Neutrophil (primary cell): ENCODE measurements at regions not wholly inside any gene's neighbourhood (a gene's known extent, or its start where the extent isn't known, plus 50 kb on each side); places are given as distances from the start of the nearest gene placed in this dataset.

Experiments
- H3K27ac ChIP-seq: fragments of 200-600 bp; sonication (generic); 2 replicates; pipeline ENCODE4 v1.5.1; 2016; ENCODE audit warnings: mild to moderate bottlenecking, moderate library complexity
- H3K27me3 ChIP-seq: fragments of 200-600 bp; sonication (generic); 2 replicates; pipeline ENCODE4 v1.6.0; 2016; ENCODE audit warnings: mild to moderate bottlenecking
- H3K36me3 ChIP-seq: fragments of 200-600 bp; sonication (generic); 2 replicates; pipeline ENCODE4 v1.5.1; 2017
- H3K4me1 ChIP-seq, 2 experiments: fragments of 200-600 bp in 1 of 2; sonication (generic) in 1 of 2; 1 replicate in 1 of 2; 2 replicates in 1 of 2; pipeline versions ENCODE4 v1.5.1 to v1.6.1; 2013 to 2016; ENCODE audit warnings: low read depth in 1 of 2, low read length in 1 of 2, mild to moderate bottlenecking in 1 of 2, moderate library complexity in 1 of 2; ENCODE audit not compliant: control insufficient read depth in 1 of 2, insufficient read depth in 1 of 2
- H3K4me3 ChIP-seq, 2 experiments: fragments of 200-600 bp in 1 of 2; sonication (generic) in 1 of 2; 1 replicate in 1 of 2; 2 replicates in 1 of 2; pipeline ENCODE4 v1.5.1; 2013 to 2016; ENCODE audit warnings: low read depth in 1 of 2, low read length in 1 of 2, mild to moderate bottlenecking in 1 of 2, moderate library complexity in 1 of 2
- H3K9me3 ChIP-seq: fragments of 200-600 bp; sonication (generic); 2 replicates; pipeline ENCODE4 v1.5.1; 2016
- CTCF ChIP-seq: fragments of 200-600 bp; sonication (generic); IDR thresholded peaks from 2 replicates; pipeline ENCODE4 v1.5.1; 2016; ENCODE audit warnings: antibody characterized with exemption

DNA sequence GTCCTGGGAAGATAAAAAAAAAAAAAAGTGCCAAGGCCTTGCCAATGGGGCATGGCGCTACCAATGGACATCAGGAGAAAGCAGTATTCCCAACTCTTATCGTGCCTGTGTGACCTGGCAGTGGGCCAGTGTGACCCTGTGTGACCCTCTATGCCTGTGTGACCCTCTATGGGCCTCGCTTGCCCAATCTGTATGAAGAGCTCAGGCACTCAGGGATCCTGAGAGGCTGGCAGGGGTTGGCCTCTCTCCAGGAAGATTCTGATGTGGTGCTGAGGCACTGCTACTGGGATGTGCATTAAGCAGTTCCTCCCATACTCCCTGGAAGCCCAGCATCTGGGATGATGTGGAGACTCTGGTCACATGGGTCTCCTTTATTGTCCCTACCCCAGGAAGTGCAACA is 179.2 kb downstream of the MACROH2A1 start:
- Histone ChIP-seq H3K27ac (no peak overlapping the region), H3K36me3 (no peaks in the 10 kb centered on the region), H3K27me3 (no peaks in the 10 kb centered on the region), H3K9me3 (no peaks in the 10 kb centered on the region), H3K4me1 (peaks cover 17 to 19% of the 10 kb centered on the region in 2 experiments), H3K4me3 (no peak overlapping the region)
- TF ChIP-seq CTCF = no peak

DNA sequence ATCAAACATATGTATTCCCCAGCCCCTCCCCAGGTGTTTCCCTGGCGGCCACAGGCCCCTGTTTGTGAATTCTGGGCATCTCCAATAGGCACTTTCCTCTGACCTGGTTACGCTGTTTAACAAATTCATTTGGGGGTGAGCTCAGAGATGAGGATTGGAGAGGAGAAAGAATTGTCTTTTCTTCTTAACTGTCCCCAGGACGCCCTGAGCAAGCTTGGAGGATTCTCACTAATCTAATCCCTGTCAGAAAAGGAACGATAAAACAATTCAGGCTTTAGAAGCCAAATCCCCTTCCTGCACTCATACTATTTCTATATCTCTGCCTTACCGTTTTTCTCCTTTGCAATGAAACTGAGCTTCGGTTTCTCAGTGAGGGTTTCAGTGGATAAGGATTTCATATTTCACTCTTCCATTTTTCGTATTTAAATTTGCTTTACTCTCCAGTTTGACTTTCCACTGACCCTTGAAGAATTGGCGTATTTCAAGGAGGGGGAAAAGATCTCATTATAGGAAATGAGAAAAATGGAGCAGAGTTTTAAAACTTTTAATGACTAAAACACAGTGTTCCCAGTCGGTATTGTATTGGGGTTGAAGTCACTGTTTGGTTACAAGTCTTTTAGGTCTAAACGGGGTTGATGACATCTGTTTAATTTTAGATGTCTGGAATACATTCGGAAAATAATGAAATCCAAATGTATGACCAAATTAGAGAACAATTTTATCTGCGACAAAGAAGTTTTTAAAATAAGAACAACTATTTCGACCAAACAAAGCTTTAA is 180.1 kb downstream of the MACROH2A1 start:
- Histone ChIP-seq H3K9me3 (no peaks in the 10 kb centered on the region), H3K36me3 (no peaks in the 10 kb centered on the region), H3K27ac (no peak overlapping the region), H3K4me1 (peaks cover 17 to 18% of the 10 kb centered on the region in 2 experiments), H3K4me3 (no peak overlapping the region), H3K27me3 (peaks cover 4% of the 10 kb centered on the region)
- no peak for TF ChIP-seq CTCF

- no peak for TF ChIP-seq CTCF
- Histone ChIP-seq H3K9me3 (no peaks in the 10 kb centered on the region), H3K4me3 (no peak overlapping the region), H3K36me3 (no peaks in the 10 kb centered on the region), H3K4me1 (peaks cover 15 to 16% of the 10 kb centered on the region in 2 experiments), H3K27ac (no peak overlapping the region), H3K27me3 (peaks cover 8% of the 10 kb centered on the region)
Measured at GRCh38 chr5:135218486-135218755, 180.6 kb downstream of the MACROH2A1 start.

- peaks cover 8% of the 10 kb centered on the region for H3K27me3 ChIP-seq
- peaks cover 15 to 16% of the 10 kb centered on the region in 2 experiments for H3K4me1 ChIP-seq
- H3K9me3 ChIP-seq = no peaks in the 10 kb centered on the region
- H3K4me3 ChIP-seq = no peak overlapping the region
- no peaks in the 10 kb centered on the region for H3K36me3 ChIP-seq
- no peak for TF ChIP-seq CTCF
- no peak overlapping the region for H3K27ac ChIP-seq
Measured at GRCh38 chr5:135217669-135218485, 181.2 kb downstream of the MACROH2A1 start.

- Histone ChIP-seq H3K4me3 (no peak overlapping the region), H3K27me3 (peaks cover 17% of the 10 kb centered on the region), H3K36me3 (no peaks in the 10 kb centered on the region), H3K4me1 (peaks cover 15 to 16% of the 10 kb centered on the region in 2 experiments), H3K9me3 (no peaks in the 10 kb centered on the region), H3K27ac (no peak overlapping the region)
- no peak for TF ChIP-seq CTCF
Measured at GRCh38 chr5:135216471-135217343, 182.3 kb downstream of the MACROH2A1 start.
